Erythroblast (primary cell): ENCODE measurements at regions not wholly inside any gene's neighbourhood (a gene's known extent, or its start where the extent isn't known, plus 50 kb on each side); places are given as distances from the start of the nearest gene placed in this dataset.

Experiments used
- GATA1 ChIP-seq: IDR thresholded peaks from 2 replicates; pipeline ENCODE4 v1.6.1; 2011; ENCODE audit warnings: low read depth, mild to moderate bottlenecking, control low read depth, low read length, moderate library complexity
- POLR2A ChIP-seq: IDR thresholded peaks from 2 replicates; pipeline ENCODE4 v1.6.1; 2011; ENCODE audit warnings: mild to moderate bottlenecking, low read length

DNA sequence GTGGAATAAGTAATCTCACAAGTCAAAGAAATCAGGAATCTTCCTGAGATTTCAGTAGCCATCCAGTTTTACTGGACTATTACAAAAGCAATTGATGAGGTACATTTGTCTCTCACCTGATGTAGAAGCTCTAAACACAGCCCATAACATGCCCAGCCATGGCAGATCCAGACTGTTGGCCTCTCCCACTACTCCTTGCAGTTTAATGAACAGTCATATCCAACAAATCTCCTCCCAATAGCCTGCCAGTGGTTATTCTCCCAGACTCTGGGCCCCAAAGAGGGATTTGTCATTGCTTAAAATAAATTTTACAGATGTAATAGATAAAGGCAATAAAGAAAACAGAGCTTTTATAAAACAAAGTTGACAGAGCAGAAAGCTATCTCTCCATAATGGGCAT lies 80.8 kb downstream of the ZNF608 start:
- TF ChIP-seq POLR2A (no peak), GATA1 (no peak)
